ENCODE measurements at regions not wholly inside any gene's neighbourhood (a gene's known extent, or its start where the extent isn't known, plus 50 kb on each side); places are given as distances from the start of the nearest gene placed in this dataset.

DNA sequence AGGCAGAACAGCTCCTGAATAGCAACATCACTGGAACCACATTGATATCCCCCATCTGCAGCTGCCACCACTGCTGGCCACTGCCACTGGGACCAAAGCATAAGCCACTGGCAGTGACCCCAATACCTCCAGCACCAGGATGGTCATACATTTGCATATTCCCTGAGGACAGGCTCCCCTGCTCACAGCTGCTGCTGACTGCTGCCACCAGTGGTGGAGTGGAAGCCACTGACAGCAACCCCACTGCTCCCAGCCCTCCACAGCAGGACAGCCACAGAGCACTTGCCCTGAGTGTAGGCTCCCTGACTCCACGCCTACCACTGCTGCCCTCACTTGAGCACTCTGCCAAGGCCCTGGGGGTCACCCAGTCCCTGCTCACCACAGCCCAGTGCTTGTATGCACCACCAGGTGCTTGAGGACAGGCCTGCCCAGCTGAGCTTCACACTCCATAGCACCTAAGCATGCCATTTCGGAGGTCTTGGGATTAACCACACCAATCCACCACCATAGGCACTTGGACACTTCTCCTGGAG is 327.4 kb upstream of the RPS23 start:
- Histone ChIP-seq H3K9me3 (ENCODE audit: control insufficient read depth in 2 of 2, low read length in 2 of 2) (no peaks in the 10 kb centered on the region), H3K9ac (ENCODE audit: low read depth in 1 of 2, low read length in 2 of 2) (no peak overlapping the region), H3K4me1 (ENCODE audit: control insufficient read depth in 2 of 2, insufficient read depth in 2 of 2, low read length in 2 of 2) (peaks cover 4 to 7% of the 10 kb centered on the region in 2 donors), H3K4me3 (ENCODE audit: low read length in 2 of 2) (no peak overlapping the region), H3K27me3 (ENCODE audit: control insufficient read depth in 2 of 2, insufficient read depth in 2 of 2, low read length in 2 of 2) (no peaks in the 10 kb centered on the region), H3K36me3 (ENCODE audit: control insufficient read depth in 2 of 2, insufficient read depth in 2 of 2, low read length in 2 of 2) (no peaks in the 10 kb centered on the region), H3K27ac (ENCODE audit: low read depth in 2 of 2, low read length in 2 of 2) (no peak overlapping the region)

GRCh38 chr5:82603033-82603987 is 325.2 kb upstream of the RPS23 start:
- Histone ChIP-seq H3K9me3 (ENCODE audit: control insufficient read depth in 2 of 2, low read length in 2 of 2) (no peaks in the 10 kb centered on the region), H3K9ac (ENCODE audit: low read depth in 1 of 2, low read length in 2 of 2) (no peak overlapping the region), H3K27ac (ENCODE audit: low read depth in 2 of 2, low read length in 2 of 2) (no peak overlapping the region), H3K4me1 (ENCODE audit: control insufficient read depth in 2 of 2, insufficient read depth in 2 of 2, low read length in 2 of 2) (peaks cover 7 to 12% of the 10 kb centered on the region in 2 donors), H3K27me3 (ENCODE audit: control insufficient read depth in 2 of 2, insufficient read depth in 2 of 2, low read length in 2 of 2) (no peaks in the 10 kb centered on the region), H3K4me3 (ENCODE audit: low read length in 2 of 2) (no peak overlapping the region), H3K36me3 (ENCODE audit: control insufficient read depth in 2 of 2, insufficient read depth in 2 of 2, low read length in 2 of 2) (no peaks in the 10 kb centered on the region)

DNA sequence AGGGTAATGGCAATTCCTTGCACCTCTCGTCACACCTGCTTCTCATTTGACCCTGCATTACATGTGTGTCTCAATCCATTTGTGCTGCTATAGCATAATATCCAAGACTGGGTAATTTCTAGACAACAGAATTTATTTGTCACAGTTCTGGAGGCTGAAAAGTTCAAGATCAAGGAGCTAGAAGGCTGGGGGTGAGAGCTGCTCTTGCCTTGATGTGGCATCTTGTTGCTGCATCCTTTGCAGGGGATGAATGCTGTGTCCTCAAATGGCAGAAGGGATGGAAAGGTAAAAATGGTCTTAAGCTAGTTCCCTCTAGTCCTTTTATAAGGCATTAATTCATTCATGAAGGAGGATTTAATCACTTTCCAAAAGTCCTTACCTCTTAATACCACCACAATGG is 323.7 kb upstream of the RPS23 start:
- peaks cover 7 to 12% of the 10 kb centered on the region in 2 donors for H3K4me1 ChIP-seq (ENCODE audit: control insufficient read depth in 2 of 2, insufficient read depth in 2 of 2, low read length in 2 of 2)
- peak overlapping the region in 1 of 2 donors; percentile 4 for H3K4me3 ChIP-seq (ENCODE audit: low read length in 2 of 2)
- no peak overlapping the region for H3K9ac ChIP-seq (ENCODE audit: low read depth in 1 of 2, low read length in 2 of 2)
- H3K27me3 ChIP-seq (ENCODE audit: control insufficient read depth in 2 of 2, insufficient read depth in 2 of 2, low read length in 2 of 2) = no peaks in the 10 kb centered on the region
- H3K9me3 ChIP-seq (ENCODE audit: control insufficient read depth in 2 of 2, low read length in 2 of 2) = no peaks in the 10 kb centered on the region
- no peak overlapping the region for H3K27ac ChIP-seq (ENCODE audit: low read depth in 2 of 2, low read length in 2 of 2)
- no peaks in the 10 kb centered on the region for H3K36me3 ChIP-seq (ENCODE audit: control insufficient read depth in 2 of 2, insufficient read depth in 2 of 2, low read length in 2 of 2)

- no peaks in the 10 kb centered on the region for H3K9me3 ChIP-seq (ENCODE audit: control insufficient read depth in 2 of 2, low read length in 2 of 2)
- no peak overlapping the region for H3K4me3 ChIP-seq (ENCODE audit: low read length in 2 of 2)
Measured at GRCh38 chr5:82601077-82601476, 322.9 kb upstream of the RPS23 start.

DNA sequence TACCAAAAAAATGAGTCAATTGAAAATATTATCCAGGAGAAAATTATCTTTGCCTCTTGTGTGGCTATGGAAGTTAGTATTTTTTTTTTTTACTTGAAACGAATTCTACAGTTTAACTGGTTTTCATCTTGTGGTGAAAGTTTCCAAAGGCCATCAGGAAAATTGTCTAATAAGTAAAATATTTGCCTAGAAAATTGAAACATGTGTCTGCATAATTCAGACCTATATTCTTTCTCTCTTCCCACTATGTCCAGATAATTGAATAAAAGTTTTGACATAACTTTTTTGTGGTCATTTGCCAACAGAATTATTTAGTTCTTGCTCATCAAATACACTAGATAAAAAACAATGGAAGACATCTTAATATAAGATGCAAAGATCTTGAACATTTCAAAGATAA is 321.5 kb upstream of the RPS23 start:
- Histone ChIP-seq H3K4me1 (ENCODE audit: control insufficient read depth in 2 of 2, insufficient read depth in 2 of 2, low read length in 2 of 2) (peaks cover 12 to 13% of the 10 kb centered on the region in 2 donors), H3K9me3 (ENCODE audit: control insufficient read depth in 2 of 2, low read length in 2 of 2) (no peaks in the 10 kb centered on the region), H3K4me3 (ENCODE audit: low read length in 2 of 2) (no peak overlapping the region), H3K36me3 (ENCODE audit: control insufficient read depth in 2 of 2, insufficient read depth in 2 of 2, low read length in 2 of 2) (no peaks in the 10 kb centered on the region), H3K9ac (ENCODE audit: low read depth in 1 of 2, low read length in 2 of 2) (no peak overlapping the region), H3K27ac (ENCODE audit: low read depth in 2 of 2, low read length in 2 of 2) (no peak overlapping the region), H3K27me3 (ENCODE audit: control insufficient read depth in 2 of 2, insufficient read depth in 2 of 2, low read length in 2 of 2) (no peaks in the 10 kb centered on the region)

More at GRCh38 chr5:82601077-82601476, 322.9 kb upstream of the RPS23 start:
- Histone ChIP-seq H3K9ac (ENCODE audit: low read depth in 1 of 2, low read length in 2 of 2) (no peak overlapping the region), H3K4me1 (ENCODE audit: control insufficient read depth in 2 of 2, insufficient read depth in 2 of 2, low read length in 2 of 2) (peaks cover 7 to 12% of the 10 kb centered on the region in 2 donors), H3K27ac (ENCODE audit: low read depth in 2 of 2, low read length in 2 of 2) (peak overlapping the region in 1 of 2 donors; percentile 52), H3K27me3 (ENCODE audit: control insufficient read depth in 2 of 2, insufficient read depth in 2 of 2, low read length in 2 of 2) (no peaks in the 10 kb centered on the region), H3K36me3 (ENCODE audit: control insufficient read depth in 2 of 2, insufficient read depth in 2 of 2, low read length in 2 of 2) (no peaks in the 10 kb centered on the region)

DNA sequence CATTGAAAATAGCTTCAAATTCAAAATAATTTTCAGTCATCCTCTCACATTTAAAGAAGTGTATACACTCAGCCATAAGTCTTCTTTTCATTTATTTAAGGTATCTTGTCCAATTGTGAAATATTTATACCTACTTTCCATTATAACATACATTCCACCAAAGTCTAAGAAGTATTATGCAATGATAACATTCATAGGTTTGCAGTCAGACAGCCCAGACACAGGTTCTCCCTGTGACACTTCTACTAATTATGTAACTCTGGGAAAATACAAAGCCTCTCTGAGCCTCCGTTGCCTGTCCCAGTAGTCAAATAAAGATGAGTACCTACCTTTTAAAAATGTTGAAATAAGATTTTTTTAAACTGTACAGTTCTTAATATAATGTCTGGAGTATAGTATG is 320.9 kb upstream of the RPS23 start:
- Histone ChIP-seq H3K36me3 (ENCODE audit: control insufficient read depth in 2 of 2, insufficient read depth in 2 of 2, low read length in 2 of 2) (no peaks in the 10 kb centered on the region), H3K9ac (ENCODE audit: low read depth in 1 of 2, low read length in 2 of 2) (no peak overlapping the region), H3K4me3 (ENCODE audit: low read length in 2 of 2) (no peak overlapping the region), H3K27me3 (ENCODE audit: control insufficient read depth in 2 of 2, insufficient read depth in 2 of 2, low read length in 2 of 2) (no peaks in the 10 kb centered on the region), H3K9me3 (ENCODE audit: control insufficient read depth in 2 of 2, low read length in 2 of 2) (no peaks in the 10 kb centered on the region), H3K27ac (ENCODE audit: low read depth in 2 of 2, low read length in 2 of 2) (no peak overlapping the region), H3K4me1 (ENCODE audit: control insufficient read depth in 2 of 2, insufficient read depth in 2 of 2, low read length in 2 of 2) (peaks cover 12 to 16% of the 10 kb centered on the region in 2 donors)

- Histone ChIP-seq H3K27me3 (ENCODE audit: control insufficient read depth in 2 of 2, insufficient read depth in 2 of 2, low read length in 2 of 2) (no peaks in the 10 kb centered on the region), H3K9me3 (ENCODE audit: control insufficient read depth in 2 of 2, low read length in 2 of 2) (no peaks in the 10 kb centered on the region), H3K27ac (ENCODE audit: low read depth in 2 of 2, low read length in 2 of 2) (no peak overlapping the region), H3K4me1 (ENCODE audit: control insufficient read depth in 2 of 2, insufficient read depth in 2 of 2, low read length in 2 of 2) (peaks cover 12 to 16% of the 10 kb centered on the region in 2 donors), H3K4me3 (ENCODE audit: low read length in 2 of 2) (no peak overlapping the region), H3K36me3 (ENCODE audit: control insufficient read depth in 2 of 2, insufficient read depth in 2 of 2, low read length in 2 of 2) (no peaks in the 10 kb centered on the region), H3K9ac (ENCODE audit: low read depth in 1 of 2, low read length in 2 of 2) (no peak overlapping the region)
Measured at GRCh38 chr5:82597437-82597836, 319.3 kb upstream of the RPS23 start.

GRCh38 chr5:82596451-82596850 is 318.3 kb upstream of the RPS23 start:
- H3K9ac ChIP-seq (ENCODE audit: low read depth in 1 of 2, low read length in 2 of 2) = no peak overlapping the region
- H3K4me3 ChIP-seq (ENCODE audit: low read length in 2 of 2) = no peak overlapping the region
- no peak overlapping the region for H3K27ac ChIP-seq (ENCODE audit: low read depth in 2 of 2, low read length in 2 of 2)
- no peaks in the 10 kb centered on the region for H3K9me3 ChIP-seq (ENCODE audit: control insufficient read depth in 2 of 2, low read length in 2 of 2)
- peaks cover 12 to 14% of the 10 kb centered on the region in 2 donors for H3K4me1 ChIP-seq (ENCODE audit: control insufficient read depth in 2 of 2, insufficient read depth in 2 of 2, low read length in 2 of 2)
- H3K27me3 ChIP-seq (ENCODE audit: control insufficient read depth in 2 of 2, insufficient read depth in 2 of 2, low read length in 2 of 2) = no peaks in the 10 kb centered on the region
- no peaks in the 10 kb centered on the region for H3K36me3 ChIP-seq (ENCODE audit: control insufficient read depth in 2 of 2, insufficient read depth in 2 of 2, low read length in 2 of 2)

DNA sequence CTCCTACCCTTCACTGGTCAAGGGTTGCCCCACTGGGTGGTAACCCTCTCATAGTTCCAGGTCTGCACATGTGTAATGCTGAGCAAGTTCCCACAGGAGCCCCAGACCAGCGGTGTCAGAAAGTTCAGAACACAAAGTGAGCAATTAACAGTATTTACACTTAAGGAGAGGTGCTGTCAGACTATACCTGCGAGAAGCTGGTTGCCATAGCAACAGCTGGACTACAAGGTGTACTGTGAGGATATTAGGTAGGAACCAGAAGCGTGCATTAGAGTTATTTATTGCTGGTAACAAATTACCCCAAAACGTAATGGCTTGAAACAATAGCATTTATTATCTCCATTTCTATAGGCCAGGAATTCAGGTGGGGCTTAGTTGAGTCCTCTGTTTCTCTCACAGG is 317.0 kb upstream of the RPS23 start:
- H3K27me3 ChIP-seq (ENCODE audit: control insufficient read depth in 2 of 2, insufficient read depth in 2 of 2, low read length in 2 of 2) = no peaks in the 10 kb centered on the region
- H3K27ac ChIP-seq (ENCODE audit: low read depth in 2 of 2, low read length in 2 of 2) = no peak overlapping the region

DNA sequence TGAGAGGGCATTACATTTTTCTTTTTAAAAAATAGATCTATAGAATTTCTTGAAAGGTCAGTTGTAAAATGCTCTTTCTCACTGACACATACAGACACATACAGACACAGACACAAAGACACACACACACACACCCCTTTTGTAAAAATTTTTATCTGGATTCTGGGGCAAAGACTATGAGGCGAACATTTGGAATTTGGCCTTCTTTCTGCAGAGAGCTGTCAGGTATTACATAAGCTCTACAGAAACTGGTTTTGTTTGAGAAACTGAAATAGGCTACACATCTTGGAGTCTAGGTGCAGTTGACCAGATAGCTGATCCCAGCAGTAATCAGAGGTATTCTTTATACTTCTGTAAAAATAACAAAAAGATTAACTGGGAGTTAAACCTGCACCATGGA is 315.9 kb upstream of the RPS23 start:
- Histone ChIP-seq H3K27ac (ENCODE audit: low read depth in 2 of 2, low read length in 2 of 2) (peak overlapping the region in 1 of 2 donors; percentile 6), H3K27me3 (ENCODE audit: control insufficient read depth in 2 of 2, insufficient read depth in 2 of 2, low read length in 2 of 2) (no peaks in the 10 kb centered on the region), H3K4me3 (ENCODE audit: low read length in 2 of 2) (no peak overlapping the region), H3K9me3 (ENCODE audit: control insufficient read depth in 2 of 2, low read length in 2 of 2) (no peaks in the 10 kb centered on the region), H3K36me3 (ENCODE audit: control insufficient read depth in 2 of 2, insufficient read depth in 2 of 2, low read length in 2 of 2) (no peaks in the 10 kb centered on the region), H3K9ac (ENCODE audit: low read depth in 1 of 2, low read length in 2 of 2) (no peak overlapping the region), H3K4me1 (ENCODE audit: control insufficient read depth in 2 of 2, insufficient read depth in 2 of 2, low read length in 2 of 2) (peaks cover 4 to 5% of the 10 kb centered on the region in 2 donors)

More for the DNA sequence above, 317.0 kb upstream of the RPS23 start:
- Histone ChIP-seq H3K4me3 (ENCODE audit: low read length in 2 of 2) (no peak overlapping the region), H3K9ac (ENCODE audit: low read depth in 1 of 2, low read length in 2 of 2) (no peak overlapping the region), H3K4me1 (ENCODE audit: control insufficient read depth in 2 of 2, insufficient read depth in 2 of 2, low read length in 2 of 2) (peaks cover 5% of the 10 kb centered on the region in 2 donors), H3K36me3 (ENCODE audit: control insufficient read depth in 2 of 2, insufficient read depth in 2 of 2, low read length in 2 of 2) (no peaks in the 10 kb centered on the region), H3K9me3 (ENCODE audit: control insufficient read depth in 2 of 2, low read length in 2 of 2) (no peaks in the 10 kb centered on the region)
